AG04449 (cell line): ENCODE measurements at regions not wholly inside any gene's neighbourhood (a gene's known extent, or its start where the extent isn't known, plus 50 kb on each side); places are given as distances from the start of the nearest gene placed in this dataset.

ENCODE experiments used
- CTCF ChIA-PET: fragments of 350-600 bp; formaldehyde crosslinking; extraction: SDS; loops from one replicate; lab custom pipeline; 2021; ENCODE audit warnings: antibody characterized with exemption; lab: Yijun Ruan, JAX
- POLR2A ChIA-PET: fragments of 400-600, 350-600 bp; formaldehyde crosslinking; extraction: SDS; loops from one replicate; lab custom pipeline; 2020; ENCODE audit warnings: antibody characterized with exemption, inconsistent platforms; lab: Yijun Ruan, JAX
- DNase-seq: peaks from one replicate; pipeline ENCODE4 v3.0.0-alpha.2; 2010; ENCODE audit warnings: low read depth, low spot score
- H3K4me3 ChIP-seq: 2 replicates; pipeline ENCODE4 v1.5.1; 2011; ENCODE audit warnings: low read depth, mild to moderate bottlenecking, control low read depth, low read length
- CTCF ChIP-seq: IDR thresholded peaks from one replicate; pipeline ENCODE4 v1.5.1; 2011; ENCODE audit warnings: mild to moderate bottlenecking, moderate library complexity, low read length, control low read depth, inconsistent platforms; ENCODE audit not compliant: insufficient read depth; ENCODE audit errors: missing control alignments

DNA sequence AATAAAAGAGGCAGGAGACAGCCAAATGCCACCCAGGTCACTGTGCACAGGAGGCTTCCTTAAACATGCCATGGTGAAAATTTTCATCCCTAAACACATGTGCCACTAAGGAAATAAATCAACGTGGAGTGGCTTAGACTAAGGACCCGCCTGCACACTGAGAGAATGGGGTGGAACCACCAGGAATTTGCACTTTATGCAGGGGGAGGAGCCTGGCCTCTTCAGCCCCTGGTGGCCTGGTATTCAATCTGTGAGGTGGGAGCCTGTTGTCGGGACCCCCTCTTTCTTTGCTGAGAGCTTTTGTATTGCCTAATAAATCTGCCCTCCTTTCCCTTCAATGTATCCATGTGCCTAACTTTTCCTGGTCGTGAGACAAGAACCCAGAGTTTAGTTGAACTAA is 204.6 kb upstream of the NRP1 start:
- CTCF ChIA-PET, result no interaction called here
- TF ChIP-seq CTCF, result no peak
- no peak for DNase-seq
- POLR2A ChIA-PET, result no interaction called here
- no peak overlapping the region for H3K4me3 ChIP-seq

- H3K4me3 ChIP-seq, result no peak overlapping the region
- ChIA-PET POLR2A (no interaction called here), CTCF (no interaction called here)
- DNase-seq, result peak; percentile 31
- no peak for TF ChIP-seq CTCF
These were observed 202.6 kb upstream of the NRP1 start for GRCh38 chr10:33537066-33537465.

- ChIA-PET POLR2A (no interaction called here), CTCF (no interaction called here)
- no peak for DNase-seq
- TF ChIP-seq CTCF, result no peak
- H3K4me3 ChIP-seq, result no peak overlapping the region
These were observed 202.0 kb upstream of the NRP1 start for GRCh38 chr10:33536508-33536907.

DNA sequence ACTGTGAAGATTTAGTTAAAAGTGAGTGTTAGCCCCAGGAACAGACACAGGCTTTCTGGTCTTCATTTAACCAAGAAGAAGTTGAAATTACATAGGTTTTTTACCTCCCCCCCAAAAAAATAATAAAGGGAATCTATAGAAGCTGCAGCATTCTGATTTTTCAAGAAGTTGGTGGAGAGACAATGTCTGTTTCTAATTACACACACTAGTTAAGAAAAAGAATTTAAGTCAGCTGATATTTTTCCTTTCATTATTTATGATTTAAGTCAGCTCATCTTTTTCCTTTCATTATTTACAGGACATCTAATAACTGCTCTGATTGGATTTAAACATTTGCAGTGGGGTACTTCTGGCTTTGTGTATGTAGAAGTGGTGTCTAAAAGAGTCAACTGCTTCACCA is 201.4 kb upstream of the NRP1 start:
- ChIA-PET CTCF (interaction anchor here (1.2 to 2.1 kb wide), 3 partner anchors 10 to 13 kb away, joined by 3 to 6 read pairs (median 4); no protein-coding TSS in a partner anchor), POLR2A (no interaction called here)
- no peak for DNase-seq
- TF ChIP-seq CTCF, result no peak
- H3K4me3 ChIP-seq, result no peak overlapping the region

DNA sequence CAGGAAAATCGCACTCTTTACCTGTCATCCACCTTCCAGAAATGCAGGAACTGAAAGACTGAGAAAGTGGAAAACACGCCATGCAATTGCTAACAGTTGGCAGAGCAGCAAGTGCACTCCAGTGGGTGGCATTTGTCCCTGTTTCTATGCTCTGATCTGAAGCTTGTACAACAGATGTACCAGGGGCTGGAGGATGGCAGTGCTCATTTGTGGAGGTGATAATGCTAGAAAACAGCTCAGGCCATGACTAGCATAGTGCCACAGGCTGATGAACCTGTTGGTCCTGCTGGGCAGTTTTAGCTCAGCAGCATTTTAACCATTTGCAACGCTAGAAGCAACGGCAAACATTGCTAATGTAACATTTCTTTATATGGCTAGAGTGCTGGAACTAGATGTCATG is 199.9 kb upstream of the NRP1 start:
- POLR2A ChIA-PET, result no interaction called here
- no peak for TF ChIP-seq CTCF
- CTCF ChIA-PET, result interaction anchor here (2.1 kb wide), 1 partner anchor 14 kb away, joined by 6 read pairs; no protein-coding TSS in a partner anchor
- no peak overlapping the region for H3K4me3 ChIP-seq
- no peak for DNase-seq

- no peak for DNase-seq
- ChIA-PET POLR2A (no interaction called here), CTCF (no interaction called here)
- no peak overlapping the region for H3K4me3 ChIP-seq
- no peak for TF ChIP-seq CTCF
These were observed 199.1 kb upstream of the NRP1 start for GRCh38 chr10:33533612-33534011.
